DND-41 (cell line): ENCODE measurements at regions not wholly inside any gene's neighbourhood (a gene's known extent, or its start where the extent isn't known, plus 50 kb on each side); places are given as distances from the start of the nearest gene placed in this dataset.

Source experiments
- ATAC-seq: fragments of 200-7000 bp; cut with Tn5 transposase; 3 replicates; pipeline ENCODE4 v1.9.1; 2021; ENCODE audit warnings: low read depth; ENCODE audit not compliant: insufficient read depth
- DNase-seq: peaks from one replicate; pipeline ENCODE4 v3.0.0-alpha.2; 2020
- H2AFZ ChIP-seq: 2 replicates; pipeline ENCODE4 v1.6.0; 2012; ENCODE audit warnings: low read depth, low read length
- H3K27ac ChIP-seq: 2 replicates; pipeline ENCODE4 v1.5.1; 2012; ENCODE audit warnings: low read length, inconsistent platforms
- H3K27me3 ChIP-seq: fragments of 200-600 bp; sonication (generic); 2 replicates; pipeline ENCODE4 v1.6.0; 2012; ENCODE audit warnings: low read length, mild to moderate bottlenecking, inconsistent platforms; ENCODE audit not compliant: insufficient read depth, poor library complexity
- H3K36me3 ChIP-seq: 2 replicates; pipeline ENCODE4 v1.5.1; 2012; ENCODE audit warnings: low read length, inconsistent platforms; ENCODE audit not compliant: insufficient read depth
- H3K4me1 ChIP-seq: 2 replicates; pipeline ENCODE4 v1.5.1; 2012; ENCODE audit warnings: mild to moderate bottlenecking, low read length; ENCODE audit not compliant: insufficient read depth
- H3K4me2 ChIP-seq: 2 replicates; pipeline ENCODE4 v1.6.0; 2012; ENCODE audit warnings: mild to moderate bottlenecking, moderate library complexity, low read length, inconsistent platforms; ENCODE audit not compliant: insufficient read depth
- H3K4me3 ChIP-seq, 2 experiments: fragments of 200-600 bp in 1 of 2; shearing (Covaris generic) in 1 of 2; 2 replicates each; pipeline ENCODE4 v1.5.1; 2012 to 2016; ENCODE audit warnings: inconsistent platforms in 2 of 2, low read length in 2 of 2, mild to moderate bottlenecking in 2 of 2, low read depth in 1 of 2, moderate library complexity in 1 of 2
- H3K79me2 ChIP-seq: 2 replicates; pipeline ENCODE4 v1.6.0; 2012; ENCODE audit warnings: low read length, inconsistent platforms; ENCODE audit not compliant: insufficient read depth
- H3K9ac ChIP-seq: 2 replicates; pipeline ENCODE4 v1.6.0; 2012; ENCODE audit warnings: low read depth, mild to moderate bottlenecking, inconsistent platforms, low read length, moderate library complexity
- H3K9me3 ChIP-seq: 2 replicates; pipeline ENCODE4 v1.5.1; 2012; ENCODE audit warnings: low read length, moderate library complexity, mild to moderate bottlenecking, inconsistent platforms; ENCODE audit not compliant: insufficient read depth, severe bottlenecking
- H4K20me1 ChIP-seq: 2 replicates; pipeline ENCODE4 v1.6.0; 2012; ENCODE audit warnings: low read length; ENCODE audit not compliant: insufficient read depth
- CTCF ChIP-seq: IDR thresholded peaks from 2 replicates; pipeline ENCODE4 v1.5.1; 2012; ENCODE audit warnings: borderline replicate concordance, low read length, moderate library complexity, mild to moderate bottlenecking; ENCODE audit not compliant: poor library complexity, severe bottlenecking; ENCODE audit errors: extremely low read depth
- EZH2 ChIP-seq: IDR thresholded peaks from 3 replicates; pipeline ENCODE4 v1.6.1; 2012; ENCODE audit warnings: borderline replicate concordance, low read depth, mild to moderate bottlenecking, moderate library complexity, low read length, inconsistent platforms; ENCODE audit not compliant: severe bottlenecking

- no peak for ATAC-seq
- H3K79me2 ChIP-seq, result no peaks in the 10 kb centered on the region
Measured at GRCh38 chr2:189379731-189380261, 61.5 kb upstream of the WDR75 start.

GRCh38 chr2:189382668-189383067 lies 58.6 kb upstream of the WDR75 start:
- no peaks in the 10 kb centered on the region for H3K4me1 ChIP-seq
- no peaks in the 10 kb centered on the region for H3K9me3 ChIP-seq
- TF ChIP-seq EZH2 (no peak), CTCF (no peak)
- H3K9ac ChIP-seq, result no peak overlapping the region
- no peak overlapping the region for H3K4me2 ChIP-seq
- ATAC-seq (no peak), DNase-seq (no peak)
- no peak overlapping the region for H3K27ac ChIP-seq
- H4K20me1 ChIP-seq, result no peaks in the 10 kb centered on the region
- H2AFZ ChIP-seq, result no peak overlapping the region
- no peak overlapping the region for H3K4me3 ChIP-seq
- no peaks in the 10 kb centered on the region for H3K27me3 ChIP-seq
- no peaks in the 10 kb centered on the region for H3K79me2 ChIP-seq
- H3K36me3 ChIP-seq, result no peaks in the 10 kb centered on the region

More at GRCh38 chr2:189379731-189380261, 61.5 kb upstream of the WDR75 start:
- H4K20me1 ChIP-seq, result no peaks in the 10 kb centered on the region
- H3K4me2 ChIP-seq, result no peak overlapping the region
- H3K27me3 ChIP-seq, result no peaks in the 10 kb centered on the region
- H3K36me3 ChIP-seq, result no peaks in the 10 kb centered on the region
- H2AFZ ChIP-seq, result no peak overlapping the region
- DNase-seq, result no peak
- no peak for TF ChIP-seq CTCF
- no peak for TF ChIP-seq EZH2
- H3K27ac ChIP-seq, result no peak overlapping the region
- H3K4me3 ChIP-seq, result no peak overlapping the region
- H3K9me3 ChIP-seq, result no peaks in the 10 kb centered on the region
- no peaks in the 10 kb centered on the region for H3K4me1 ChIP-seq
- H3K9ac ChIP-seq, result no peak overlapping the region

GRCh38 chr2:189386741-189387140 lies 54.5 kb upstream of the WDR75 start:
- no peaks in the 10 kb centered on the region for H3K27me3 ChIP-seq
- no peaks in the 10 kb centered on the region for H3K4me1 ChIP-seq
- no peaks in the 10 kb centered on the region for H3K36me3 ChIP-seq
- no peak overlapping the region for H3K27ac ChIP-seq
- H3K79me2 ChIP-seq, result no peaks in the 10 kb centered on the region
- H3K4me3 ChIP-seq, result no peak overlapping the region
- ATAC-seq (no peak), DNase-seq (no peak)
- no peak overlapping the region for H3K9ac ChIP-seq
- H2AFZ ChIP-seq, result no peak overlapping the region
- H4K20me1 ChIP-seq, result no peaks in the 10 kb centered on the region
- TF ChIP-seq CTCF (no peak), EZH2 (no peak)
- no peaks in the 10 kb centered on the region for H3K9me3 ChIP-seq
- no peak overlapping the region for H3K4me2 ChIP-seq

GRCh38 chr2:189391201-189391600 lies 50.1 kb upstream of the WDR75 start:
- no peaks in the 10 kb centered on the region for H3K27me3 ChIP-seq
- H3K4me2 ChIP-seq, result no peak overlapping the region
- ATAC-seq (no peak), DNase-seq (no peak)
- H3K4me3 ChIP-seq, result no peak overlapping the region
- H2AFZ ChIP-seq, result no peak overlapping the region
- H3K9ac ChIP-seq, result no peak overlapping the region
- TF ChIP-seq CTCF, result no peak
- no peak for TF ChIP-seq EZH2
- no peak overlapping the region for H3K27ac ChIP-seq
- no peaks in the 10 kb centered on the region for H3K36me3 ChIP-seq
- no peaks in the 10 kb centered on the region for H3K9me3 ChIP-seq
- H3K79me2 ChIP-seq, result no peaks in the 10 kb centered on the region
- H3K4me1 ChIP-seq, result no peaks in the 10 kb centered on the region
- H4K20me1 ChIP-seq, result no peaks in the 10 kb centered on the region
